ENCODE measurements at regions not wholly inside any gene's neighbourhood (a gene's known extent, or its start where the extent isn't known, plus 50 kb on each side); places are given as distances from the start of the nearest gene placed in this dataset.

GRCh38 chr6:18763086-18763485, 375.9 kb downstream of the RNF144B start:
- DNase-seq (ENCODE audit: low spot score), result no peak

- no peak for DNase-seq (ENCODE audit: low spot score)
Observed at GRCh38 chr6:18784794-18785193, 397.6 kb downstream of the RNF144B start.

- DNase-seq (ENCODE audit: low spot score), result no peak
Observed at GRCh38 chr6:18785810-18786490, 398.8 kb downstream of the RNF144B start.

GRCh38 chr6:18792866-18793265, 405.7 kb downstream of the RNF144B start:
- DNase-seq (ENCODE audit: low spot score), result no peak

- DNase-seq (ENCODE audit: low spot score), result no peak
Observed at GRCh38 chr6:18795726-18796125, 408.6 kb downstream of the RNF144B start.

GRCh38 chr6:18820725-18821124, 433.6 kb downstream of the RNF144B start:
- DNase-seq (ENCODE audit: low spot score), result no peak

GRCh38 chr6:18823782-18824386, 436.7 kb downstream of the RNF144B start:
- DNase-seq (ENCODE audit: low spot score), result no peak

- no peak for DNase-seq (ENCODE audit: low spot score)
Observed at GRCh38 chr6:18829272-18829870, 442.2 kb downstream of the RNF144B start.

- no peak for DNase-seq (ENCODE audit: low spot score)
Observed at GRCh38 chr6:18835976-18836375, 448.8 kb downstream of the RNF144B start.

- no peak for DNase-seq (ENCODE audit: low spot score)
Observed at GRCh38 chr6:18837013-18837412, 449.9 kb downstream of the RNF144B start.

GRCh38 chr6:18842534-18842933, 455.4 kb downstream of the RNF144B start:
- DNase-seq (ENCODE audit: low spot score), result no peak

- DNase-seq (ENCODE audit: low spot score), result no peak
Observed at GRCh38 chr6:18845896-18846295, 458.7 kb downstream of the RNF144B start.

- no peak for DNase-seq (ENCODE audit: low spot score)
Observed at GRCh38 chr6:18846327-18846726, 459.2 kb downstream of the RNF144B start.

GRCh38 chr6:18861204-18861603, 474.1 kb downstream of the RNF144B start:
- DNase-seq (ENCODE audit: low spot score), result no peak

GRCh38 chr6:18883268-18883667, 496.1 kb downstream of the RNF144B start:
- no peak for DNase-seq (ENCODE audit: low spot score)

GRCh38 chr6:18883851-18884250, 496.7 kb downstream of the RNF144B start:
- no peak for DNase-seq (ENCODE audit: low spot score)

- DNase-seq (ENCODE audit: low spot score), result no peak
Observed at GRCh38 chr6:18893540-18894269, 506.6 kb downstream of the RNF144B start.

GRCh38 chr6:18897350-18897749, 510.2 kb downstream of the RNF144B start:
- DNase-seq (ENCODE audit: low spot score), result no peak

GRCh38 chr6:18904681-18905080, 517.5 kb downstream of the RNF144B start:
- no peak for DNase-seq (ENCODE audit: low spot score)

GRCh38 chr6:18920701-18921100, 533.6 kb downstream of the RNF144B start:
- no peak for DNase-seq (ENCODE audit: low spot score)

GRCh38 chr6:18931086-18931485, 543.9 kb downstream of the RNF144B start:
- DNase-seq (ENCODE audit: low spot score), result no peak

GRCh38 chr6:18958146-18958545, 571.0 kb downstream of the RNF144B start:
- DNase-seq (ENCODE audit: low spot score), result no peak

- no peak for DNase-seq (ENCODE audit: low spot score)
Observed at GRCh38 chr6:18961566-18961965, 574.4 kb downstream of the RNF144B start.

All from GM03348 (cell line).